ENCODE measurements at regions not wholly inside any gene's neighbourhood (a gene's known extent, or its start where the extent isn't known, plus 50 kb on each side); places are given as distances from the start of the nearest gene placed in this dataset.

- Histone ChIP-seq H3K9me2 (ENCODE audit: insufficient read depth, low read length) (no peaks in the 10 kb centered on the region), H3K4me2 (ENCODE audit: low read length) (no peak overlapping the region), H3F3A (ENCODE audit: insufficient read depth, low read length, poor library complexity, severe bottlenecking) (no peaks in the 10 kb centered on the region), H3K36me3 (ENCODE audit: insufficient read depth, low read length) (no peaks in the 10 kb centered on the region), H3K4me3 (ENCODE audit: low read length) (no peak overlapping the region), H4K20me1 (ENCODE audit: insufficient read depth) (no peaks in the 10 kb centered on the region), H3K79me2 (replicated peaks; ENCODE audit: insufficient read depth, low read length) (no peaks in the 10 kb centered on the region), H3K27me3 (ENCODE audit: insufficient read depth, low read depth, low read length) (no peaks in the 10 kb centered on the region), H3K9ac (ENCODE audit: low read length) (no peak overlapping the region), H2AFZ (ENCODE audit: low read depth, low read length) (no peak overlapping the region), H3K27ac (ENCODE audit: low read length) (no peak overlapping the region), H3K9me3 (ENCODE audit: low read length) (no peaks in the 10 kb centered on the region)
- TF ChIP-seq RAD21 (conservative IDR thresholded peaks at IDR 0.05), result no peak
- no peak for TF ChIP-seq POLR2AphosphoS5 (IDR thresholded peaks at IDR 0.05)
- no peak for TF ChIP-seq CTCF (IDR thresholded peaks at IDR 0.05; ENCODE audit: poor library complexity, severe bottlenecking)
- TF ChIP-seq EP300 (conservative IDR thresholded peaks at IDR 0.05; ENCODE audit: poor library complexity, severe bottlenecking), result no peak
- TF ChIP-seq MXI1 (conservative IDR thresholded peaks at IDR 0.05; ENCODE audit: poor library complexity, severe bottlenecking), result no peak
- TF ChIP-seq SMC3 (conservative IDR thresholded peaks at IDR 0.05; ENCODE audit: poor library complexity), result no peak
- no peak for TF ChIP-seq EZH2 (IDR thresholded peaks at IDR 0.05; ENCODE audit: borderline replicate concordance, insufficient read depth, low read length, poor library complexity, severe bottlenecking)
- TF ChIP-seq REST (IDR thresholded peaks at IDR 0.05; ENCODE audit: borderline replicate concordance), result no peak
- TF ChIP-seq TAF1 (IDR thresholded peaks at IDR 0.05; ENCODE audit: low read depth), result no peak
Observed at GRCh38 chr6:12523726-12524125, 192.8 kb upstream of the PHACTR1 start.

- Histone ChIP-seq H3K9me3 (ENCODE audit: low read length) (no peaks in the 10 kb centered on the region), H3K79me2 (replicated peaks; ENCODE audit: insufficient read depth, low read length) (no peaks in the 10 kb centered on the region), H3K4me3 (ENCODE audit: low read length) (no peak overlapping the region), H3K4me2 (ENCODE audit: low read length) (no peak overlapping the region), H4K20me1 (ENCODE audit: insufficient read depth) (no peaks in the 10 kb centered on the region), H3K9ac (ENCODE audit: low read length) (no peak overlapping the region), H2AFZ (ENCODE audit: low read depth, low read length) (no peak overlapping the region), H3F3A (ENCODE audit: insufficient read depth, low read length, poor library complexity, severe bottlenecking) (no peaks in the 10 kb centered on the region), H3K36me3 (ENCODE audit: insufficient read depth, low read length) (no peaks in the 10 kb centered on the region), H3K9me2 (ENCODE audit: insufficient read depth, low read length) (no peaks in the 10 kb centered on the region), H3K27ac (ENCODE audit: low read length) (no peak overlapping the region), H3K27me3 (ENCODE audit: insufficient read depth, low read depth, low read length) (no peaks in the 10 kb centered on the region)
- TF ChIP-seq TAF1 (IDR thresholded peaks at IDR 0.05; ENCODE audit: low read depth) (no peak), RAD21 (conservative IDR thresholded peaks at IDR 0.05) (no peak), MXI1 (conservative IDR thresholded peaks at IDR 0.05; ENCODE audit: poor library complexity, severe bottlenecking) (no peak), EZH2 (IDR thresholded peaks at IDR 0.05; ENCODE audit: borderline replicate concordance, insufficient read depth, low read length, poor library complexity, severe bottlenecking) (no peak), POLR2AphosphoS5 (IDR thresholded peaks at IDR 0.05) (no peak), CTCF (IDR thresholded peaks at IDR 0.05; ENCODE audit: poor library complexity, severe bottlenecking) (no peak), SMC3 (conservative IDR thresholded peaks at IDR 0.05; ENCODE audit: poor library complexity) (no peak), REST (IDR thresholded peaks at IDR 0.05; ENCODE audit: borderline replicate concordance) (no peak), EP300 (conservative IDR thresholded peaks at IDR 0.05; ENCODE audit: poor library complexity, severe bottlenecking) (no peak)
Observed at GRCh38 chr6:12525276-12525675, 191.3 kb upstream of the PHACTR1 start.
